Left lung (tissue), 4 donors: ENCODE measurements at regions not wholly inside any gene's neighbourhood (a gene's known extent, or its start where the extent isn't known, plus 50 kb on each side); places are given as distances from the start of the nearest gene placed in this dataset.
"Not testable (repeated sequence)": the region's sequence is repeated elsewhere in the genome, so short reads cannot be mapped to it uniquely, and the experiment has no call there.

Experiments used
- ATAC-seq: fragments of 200-7000 bp; cut with Tn5 transposase; one replicate; pipeline ENCODE4 v1.9.1; 2020; ENCODE audit warnings: moderate library complexity
- DNase-seq, 4 donors: peaks; one replicate each; pipeline ENCODE4 v3.0.0-alpha.2; 2013 to 2020
- H3K27ac ChIP-seq, 2 donors: fragments of 200-600 bp; sonication (generic) in 1 of 2; one replicate each; pipeline versions ENCODE4 v1.5.0 to v1.8.0; 2020 to 2021
- H3K27me3 ChIP-seq, 2 donors: fragments of 200-600 bp; sonication (generic) in 1 of 2; one replicate each; pipeline versions ENCODE4 v1.5.0 to v1.8.0; 2020 to 2021
- H3K36me3 ChIP-seq, 2 donors: fragments of 200-600 bp; sonication (generic) in 1 of 2; one replicate each; pipeline versions ENCODE4 v1.5.0 to v1.8.0; 2020 to 2021
- H3K4me1 ChIP-seq, 2 donors: fragments of 200-600 bp; one replicate each; pipeline ENCODE4 v1.8.0; 2021
- H3K4me3 ChIP-seq, 2 donors: fragments of 200-600 bp; sonication (generic) in 1 of 2; one replicate each; pipeline versions ENCODE4 v1.5.0 to v1.8.0; 2020 to 2021; ENCODE audit warnings: mild to moderate bottlenecking in 1 of 2
- H3K9me3 ChIP-seq, 2 donors: fragments of 200-600 bp; sonication (generic) in 1 of 2; one replicate each; pipeline versions ENCODE4 v1.5.0 to v1.8.0; 2020 to 2021
- intact Hi-C, 2 donors: fragments of 100-400 bp; cut with DNase I; formaldehyde crosslinking; loops; one replicate each; pipeline versions ENCODE4 v1.11.2 to v1.14.2; 2022
- TF ChIP-seq, protein P1 (sequence below), 2 donors: fragments of 200-600 bp; sonication (generic) in 1 of 2; IDR thresholded peaks; one replicate each; pipeline versions ENCODE4 v1.5.0 to v1.8.0; 2021; ENCODE audit warnings: antibody characterized with exemption in 2 of 2
- donor health status: DM: no; HTN: yes; CAD: no.
- donor health status: DM: no; HTN: no; CAD: no.

DNA sequence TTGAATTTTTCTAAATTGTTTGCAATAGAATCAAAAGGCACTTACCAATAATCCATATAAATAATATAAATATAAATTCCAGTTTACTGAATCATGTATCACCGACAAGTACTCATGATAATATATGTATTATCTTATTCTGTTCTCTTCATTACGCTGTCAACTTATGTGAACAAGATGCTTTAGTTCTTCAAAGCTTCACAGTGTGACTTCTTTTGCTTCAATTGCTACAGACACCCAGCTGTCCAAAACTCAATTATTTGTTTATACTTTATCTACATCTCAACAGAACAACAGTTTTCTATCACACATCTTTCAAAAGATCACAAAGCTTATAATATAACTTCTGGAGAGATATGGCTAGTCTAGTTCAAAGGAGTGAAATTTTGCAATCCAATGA is 1499.9 kb upstream of the PCDH10 start:
- Histone ChIP-seq H3K9me3 (no peaks in the 10 kb centered on the region), H3K27ac (no peak overlapping the region), H3K36me3 (no peaks in the 10 kb centered on the region), H3K4me1 (no peaks in the 10 kb centered on the region), H3K27me3 (no peaks in the 10 kb centered on the region), H3K4me3 (no peak overlapping the region)
- no peak for ATAC-seq
- TF ChIP-seq, protein P1, sequence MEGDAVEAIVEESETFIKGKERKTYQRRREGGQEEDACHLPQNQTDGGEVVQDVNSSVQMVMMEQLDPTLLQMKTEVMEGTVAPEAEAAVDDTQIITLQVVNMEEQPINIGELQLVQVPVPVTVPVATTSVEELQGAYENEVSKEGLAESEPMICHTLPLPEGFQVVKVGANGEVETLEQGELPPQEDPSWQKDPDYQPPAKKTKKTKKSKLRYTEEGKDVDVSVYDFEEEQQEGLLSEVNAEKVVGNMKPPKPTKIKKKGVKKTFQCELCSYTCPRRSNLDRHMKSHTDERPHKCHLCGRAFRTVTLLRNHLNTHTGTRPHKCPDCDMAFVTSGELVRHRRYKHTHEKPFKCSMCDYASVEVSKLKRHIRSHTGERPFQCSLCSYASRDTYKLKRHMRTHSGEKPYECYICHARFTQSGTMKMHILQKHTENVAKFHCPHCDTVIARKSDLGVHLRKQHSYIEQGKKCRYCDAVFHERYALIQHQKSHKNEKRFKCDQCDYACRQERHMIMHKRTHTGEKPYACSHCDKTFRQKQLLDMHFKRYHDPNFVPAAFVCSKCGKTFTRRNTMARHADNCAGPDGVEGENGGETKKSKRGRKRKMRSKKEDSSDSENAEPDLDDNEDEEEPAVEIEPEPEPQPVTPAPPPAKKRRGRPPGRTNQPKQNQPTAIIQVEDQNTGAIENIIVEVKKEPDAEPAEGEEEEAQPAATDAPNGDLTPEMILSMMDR (IDR thresholded peaks at IDR 0.05): no peak
- intact Hi-C loops: no loop called here
- no peak for DNase-seq

DNA sequence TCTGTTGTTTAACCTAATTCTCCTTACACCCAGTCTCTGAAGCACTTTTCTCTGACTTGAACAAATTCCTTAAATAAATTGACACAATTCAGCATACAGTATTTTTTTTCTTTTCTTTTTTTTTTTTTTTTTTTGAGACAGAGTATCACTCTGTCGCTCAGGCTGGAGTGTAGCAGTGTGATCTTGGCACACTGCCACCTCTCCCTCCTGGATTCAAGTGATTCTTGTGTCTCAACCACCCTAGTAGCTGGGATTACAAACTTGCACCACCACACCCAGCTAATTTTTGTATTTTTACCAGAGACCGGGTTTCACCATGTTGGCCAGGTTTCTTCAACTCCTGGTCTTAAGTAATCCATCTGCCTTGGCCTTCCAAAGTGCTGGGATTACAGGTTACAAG is 1498.1 kb upstream of the PCDH10 start:
- Histone ChIP-seq H3K27ac (no peak overlapping the region), H3K27me3 (no peaks in the 10 kb centered on the region), H3K9me3 (no peaks in the 10 kb centered on the region), H3K36me3 (no peaks in the 10 kb centered on the region), H3K4me1 (no peaks in the 10 kb centered on the region), H3K4me3 (no peak overlapping the region)
- ATAC-seq (no peak), DNase-seq (no peak)
- intact Hi-C loops: no loop called here
- TF ChIP-seq, protein P1 (IDR thresholded peaks at IDR 0.05): no peak

DNA sequence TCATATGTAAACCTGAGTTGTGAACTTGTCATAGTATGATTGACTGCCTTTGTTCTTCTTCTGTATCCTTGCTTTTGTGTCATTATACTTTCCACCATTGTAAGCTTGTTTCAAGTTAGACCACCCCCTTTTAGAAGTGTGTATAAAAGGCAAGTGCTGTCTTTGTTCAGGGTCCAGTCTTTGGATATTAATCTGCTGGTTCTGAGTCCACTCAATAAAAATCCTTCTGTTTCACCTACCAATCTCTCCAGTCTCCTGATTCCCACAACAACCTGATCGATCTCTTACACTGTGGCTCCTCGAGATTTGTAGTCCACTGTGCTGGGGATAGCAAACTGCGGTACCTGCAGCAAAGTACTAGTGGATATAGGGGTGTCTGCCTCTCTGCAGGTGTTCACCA is 1465.8 kb upstream of the PCDH10 start:
- H3K4me3 ChIP-seq, H3K36me3 ChIP-seq, ATAC-seq, DNase-seq, intact Hi-C loops, H3K4me1 ChIP-seq, H3K27ac ChIP-seq, H3K27me3 ChIP-seq: not testable (repeated sequence)
- H3K9me3 ChIP-seq: peaks cover 0 to 39% of the 10 kb centered on the region in 2 donors

DNA sequence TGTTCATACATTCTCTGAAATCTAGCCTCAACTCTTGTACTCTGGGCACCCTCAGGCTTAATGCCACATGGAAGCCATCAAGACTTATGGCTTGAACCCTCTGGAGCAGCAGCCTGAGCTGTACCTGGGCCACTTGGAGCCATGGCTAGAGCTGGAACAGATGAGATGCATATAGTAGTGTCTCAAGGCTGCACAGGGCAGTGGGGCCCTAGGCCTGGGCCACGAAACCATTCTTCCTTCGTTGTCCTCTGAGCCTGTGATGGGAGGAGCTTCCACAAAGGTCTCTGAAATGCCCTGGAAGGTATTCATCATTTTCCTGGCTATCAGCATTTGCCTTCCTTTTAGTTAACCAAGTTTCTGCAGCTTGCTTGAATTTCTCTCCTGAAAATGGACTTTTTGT is 1427.2 kb upstream of the PCDH10 start:
- no peak overlapping the region for H3K4me3 ChIP-seq
- H3K27me3 ChIP-seq: no peaks in the 10 kb centered on the region
- H3K27ac ChIP-seq: no peak overlapping the region
- H3K4me1 ChIP-seq: no peaks in the 10 kb centered on the region
- DNase-seq (no peak), ATAC-seq (no peak)
- peaks cover 0 to 5% of the 10 kb centered on the region in 2 donors for H3K9me3 ChIP-seq
- TF ChIP-seq, protein P1 (IDR thresholded peaks at IDR 0.05): no peak
- no peaks in the 10 kb centered on the region for H3K36me3 ChIP-seq
- intact Hi-C loops: no loop called here

DNA sequence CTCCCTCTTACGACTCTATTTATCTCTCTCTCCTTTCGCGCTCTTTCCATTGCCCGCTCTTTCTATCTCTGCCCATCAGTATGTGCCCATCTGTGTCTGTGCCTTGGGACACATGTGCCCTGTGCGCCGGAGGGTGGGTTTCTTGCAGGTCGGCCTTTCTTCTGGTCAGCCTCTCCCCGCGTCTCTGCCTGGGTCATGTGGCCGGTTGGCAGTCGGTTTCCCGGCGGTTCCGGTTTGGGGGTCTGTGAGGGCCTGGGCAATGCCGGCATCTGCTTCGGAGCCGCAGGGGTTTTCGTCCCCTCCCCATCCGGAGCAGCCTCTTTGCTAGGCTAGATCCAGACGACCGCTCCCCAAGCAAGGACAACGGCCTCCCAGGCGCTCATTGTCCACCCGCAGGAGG is 1426.0 kb upstream of the PCDH10 start:
- ATAC-seq, H3K9me3 ChIP-seq: not testable (repeated sequence)

DNA sequence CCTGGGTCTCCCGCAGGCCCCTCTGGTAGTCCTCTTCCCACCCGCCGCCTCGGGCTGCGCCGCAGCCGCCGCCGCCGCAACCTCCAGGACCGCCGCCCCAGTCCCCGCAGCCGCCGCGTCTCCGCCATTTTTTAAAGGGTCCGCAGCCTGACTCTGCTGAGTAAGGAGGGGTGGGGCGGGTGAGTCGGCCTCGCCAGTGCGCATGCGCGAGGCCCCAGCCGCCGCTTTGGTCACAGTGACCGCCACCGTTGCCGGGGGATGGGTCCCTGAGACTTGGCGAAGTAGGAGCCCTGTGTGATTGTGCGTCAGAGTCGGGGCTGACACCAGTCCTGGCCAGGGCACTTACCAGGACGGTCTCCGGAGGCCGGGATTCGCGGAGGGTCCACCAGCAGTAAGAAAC is 1424.2 kb upstream of the PCDH10 start:
- H3K4me3 ChIP-seq, ATAC-seq, H3K27me3 ChIP-seq, intact Hi-C loops, H3K36me3 ChIP-seq, H3K27ac ChIP-seq, H3K4me1 ChIP-seq: not testable (repeated sequence)
- H3K9me3 ChIP-seq: peaks cover 0 to 10% of the 10 kb centered on the region in 2 donors
- peak; percentile 75 to 83 (median 78) for DNase-seq

More for the DNA sequence above, 1426.0 kb upstream of the PCDH10 start:
- H3K27ac ChIP-seq, DNase-seq, H3K27me3 ChIP-seq, intact Hi-C loops, H3K4me3 ChIP-seq, H3K36me3 ChIP-seq, H3K4me1 ChIP-seq: not testable (repeated sequence)

DNA sequence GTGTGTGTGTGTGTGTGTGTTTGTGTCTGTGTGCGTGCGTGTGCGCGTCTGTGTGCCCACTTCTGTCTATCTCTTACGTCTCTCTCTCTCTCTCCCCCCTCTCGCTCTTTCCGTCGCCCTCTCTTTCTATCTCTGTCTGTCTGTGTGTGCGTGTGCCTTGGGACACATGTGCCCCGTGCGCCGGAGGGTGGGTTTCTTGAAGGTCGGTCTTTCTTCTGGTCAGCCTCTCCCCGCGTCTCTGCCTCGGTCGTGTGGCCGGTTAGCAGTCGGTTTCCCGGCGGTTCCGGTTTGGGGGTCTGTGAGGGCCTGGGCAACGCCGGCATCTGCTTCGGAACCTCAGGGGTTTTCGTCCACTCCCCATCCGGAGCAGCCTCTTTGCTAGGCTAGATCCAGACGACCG is 1423.6 kb upstream of the PCDH10 start:
- H3K4me3 ChIP-seq, H3K4me1 ChIP-seq, H3K27me3 ChIP-seq, ATAC-seq, H3K36me3 ChIP-seq, intact Hi-C loops, H3K27ac ChIP-seq: not testable (repeated sequence)
- peaks cover 0 to 10% of the 10 kb centered on the region in 2 donors for H3K9me3 ChIP-seq
- peak in 1 of 4 donors; percentile 49 for DNase-seq

DNA sequence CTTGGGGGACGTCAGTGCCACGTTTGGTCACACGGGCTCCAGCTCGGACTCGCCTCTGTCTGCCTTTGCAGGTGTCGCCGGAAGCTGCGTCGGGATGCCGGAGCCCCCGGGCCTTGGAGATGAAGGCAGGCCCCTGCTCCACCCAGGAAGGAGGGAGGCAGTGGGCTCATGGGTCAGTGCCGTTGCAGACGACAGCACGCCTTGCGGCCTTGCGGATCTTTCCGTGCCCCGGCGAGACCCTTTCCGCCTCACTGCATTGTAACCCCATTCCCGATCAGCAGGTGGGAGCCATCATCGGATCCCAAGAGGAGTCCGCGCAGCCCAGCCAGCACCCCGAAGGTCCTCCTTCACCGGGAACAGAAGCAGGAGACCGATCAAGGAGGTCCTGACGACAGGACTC is 1422.2 kb upstream of the PCDH10 start:
- H3K27me3 ChIP-seq, DNase-seq, H3K4me3 ChIP-seq, H3K27ac ChIP-seq, ATAC-seq, H3K4me1 ChIP-seq, H3K36me3 ChIP-seq, intact Hi-C loops: not testable (repeated sequence)
- peaks cover 0 to 11% of the 10 kb centered on the region in 2 donors for H3K9me3 ChIP-seq

DNA sequence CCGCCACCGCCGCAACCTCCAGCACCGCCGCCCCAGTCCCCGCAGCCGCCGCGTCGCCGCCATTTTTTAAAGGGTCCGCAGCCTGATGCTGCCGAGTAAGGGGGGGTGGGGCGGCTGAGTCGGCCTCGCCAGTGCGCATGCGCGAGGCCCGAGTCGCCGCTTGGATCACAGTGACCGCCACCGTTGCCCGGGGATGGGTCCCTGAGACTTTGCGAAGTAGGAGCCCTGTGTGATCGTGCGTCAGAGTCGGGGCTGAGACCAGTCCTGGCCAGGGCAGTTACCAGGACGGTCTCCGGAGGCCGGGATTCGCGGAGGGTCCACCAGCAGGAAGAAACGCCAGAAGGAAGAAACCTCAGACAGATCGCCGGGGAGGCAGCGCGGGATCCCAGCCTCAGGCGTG is 1421.7 kb upstream of the PCDH10 start:
- ATAC-seq, H3K4me1 ChIP-seq, intact Hi-C loops, H3K36me3 ChIP-seq, H3K4me3 ChIP-seq, H3K27ac ChIP-seq, H3K27me3 ChIP-seq: not testable (repeated sequence)
- H3K9me3 ChIP-seq: peaks cover 0 to 14% of the 10 kb centered on the region in 2 donors
- DNase-seq: peak in 1 of 4 donors; percentile 65

DNA sequence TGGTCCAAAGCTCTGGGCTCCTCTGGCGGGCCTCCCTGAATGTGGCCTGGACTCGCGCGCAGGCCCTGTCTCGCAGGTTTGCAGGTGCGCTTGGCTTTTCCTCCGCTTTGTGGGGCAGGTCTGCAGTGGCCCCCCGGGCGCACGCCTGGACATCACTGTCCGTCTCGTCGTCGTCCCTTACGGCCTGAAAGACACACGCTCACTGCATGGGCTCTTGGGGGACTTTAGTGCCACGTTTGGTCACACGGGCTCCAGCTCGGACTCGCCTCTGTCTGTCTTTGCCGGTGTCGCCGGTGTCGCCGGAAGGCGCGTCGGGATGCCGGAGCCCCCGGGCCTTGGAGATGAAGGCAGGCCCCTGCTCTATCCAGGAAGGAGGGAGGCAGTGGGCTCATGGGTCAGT is 1419.9 kb upstream of the PCDH10 start:
- H3K27me3 ChIP-seq, H3K4me3 ChIP-seq, intact Hi-C loops, H3K4me1 ChIP-seq, H3K27ac ChIP-seq, H3K9me3 ChIP-seq, H3K36me3 ChIP-seq, ATAC-seq: not testable (repeated sequence)
- DNase-seq: peak in 1 of 4 donors; percentile 55

DNA sequence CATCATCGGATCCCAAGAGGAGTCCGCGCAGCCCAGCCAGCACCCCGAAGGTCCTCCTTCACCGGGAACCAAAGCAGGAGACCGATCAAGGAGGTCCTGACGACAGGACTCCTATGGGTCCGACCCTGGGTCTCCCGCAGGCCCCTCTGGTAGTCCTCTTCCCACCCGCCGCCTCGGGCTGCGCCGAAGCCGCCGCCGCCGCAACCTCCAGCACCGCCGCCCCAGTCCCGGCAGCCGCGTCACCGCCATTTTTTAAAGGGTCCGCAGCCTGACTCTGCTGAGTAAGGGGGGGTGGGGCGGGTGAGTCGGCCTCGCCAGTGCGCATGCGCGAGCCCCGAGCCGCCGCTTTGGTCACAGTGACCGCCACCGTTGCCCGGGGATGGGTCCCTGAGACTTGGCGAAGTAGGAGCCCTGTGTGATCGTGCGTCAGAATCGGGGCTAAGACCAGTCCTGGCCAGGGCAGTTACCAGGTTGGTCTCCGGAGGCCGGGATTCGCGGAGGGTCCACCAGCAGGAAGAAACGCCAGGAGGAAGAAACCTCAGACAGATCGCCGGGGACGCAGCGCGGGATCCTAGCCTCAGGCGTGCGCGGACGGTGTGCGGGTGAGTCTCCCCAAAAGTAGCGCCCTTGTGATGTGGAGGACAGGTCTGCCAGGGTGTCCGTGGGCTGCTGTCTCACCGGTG is 1419.2 kb upstream of the PCDH10 start:
- intact Hi-C loops, H3K27me3 ChIP-seq, H3K27ac ChIP-seq, ATAC-seq, H3K36me3 ChIP-seq, H3K4me3 ChIP-seq, H3K9me3 ChIP-seq, H3K4me1 ChIP-seq: not testable (repeated sequence)
- DNase-seq: peak in 1 of 4 donors; percentile 52
